ENCODE measurements at regions not wholly inside any gene's neighbourhood (a gene's known extent, or its start where the extent isn't known, plus 50 kb on each side); places are given as distances from the start of the nearest gene placed in this dataset.

DNA sequence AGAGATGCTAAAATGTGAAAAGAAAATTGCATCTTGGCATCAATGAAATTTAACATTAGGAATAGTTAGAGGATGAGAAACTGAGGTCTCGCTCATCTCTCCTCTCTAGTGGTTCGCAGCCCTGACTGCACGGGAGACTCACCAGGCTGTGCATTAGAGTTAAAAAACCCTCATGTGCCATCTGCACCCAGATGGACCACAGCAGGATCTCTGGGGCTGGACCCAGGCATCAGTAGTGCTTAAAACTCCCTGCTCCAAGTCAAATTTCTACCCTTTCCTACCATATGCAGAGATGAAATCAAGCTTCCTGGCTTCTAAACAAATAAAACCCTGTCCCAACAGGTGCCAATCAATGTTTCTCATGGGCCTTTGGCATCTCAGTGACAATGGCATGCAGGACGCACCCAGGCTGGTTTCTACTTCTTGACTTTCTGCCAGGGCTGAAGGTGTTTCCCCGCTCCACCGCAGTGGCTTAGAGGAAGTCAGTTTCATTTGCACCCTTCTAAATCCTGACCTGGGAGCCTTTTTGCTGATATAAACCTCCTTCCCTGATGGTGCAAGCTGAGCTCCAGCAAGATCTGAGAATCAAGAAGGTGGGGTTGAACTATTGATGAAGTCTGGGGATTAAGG is 132.6 kb downstream of the NSG2 start:
- H3K9ac ChIP-seq (replicated peaks; ENCODE audit: extremely low read depth, insufficient read depth, low read length), result no peak overlapping the region
- DNase-seq (ENCODE audit: low read depth, low spot score), result no peak
- intact Hi-C loops (cut with micrococcal nuclease) (no loop called here), dilution Hi-C loops (cut with MboI; ENCODE audit: extremely low pct_ligation_motif_present, low sequenced_read_pairs) (no loop called here)
- TF ChIP-seq MYC (IDR thresholded peaks at IDR 0.05; ENCODE audit: low read depth, low read length), result no peak
- H3K27me3 ChIP-seq (ENCODE audit: control insufficient read depth in 2 of 2, insufficient read depth in 2 of 2, low read length in 2 of 2), result no peaks in the 10 kb centered on the region
- no peak overlapping the region for H2AFZ ChIP-seq (ENCODE audit: low read depth, low read length)
- H3K27ac ChIP-seq (ENCODE audit: insufficient read depth, low read depth, low read length), result no peak overlapping the region
- no peaks in the 10 kb centered on the region for H4K20me1 ChIP-seq (replicated peaks; ENCODE audit: control insufficient read depth, extremely low read depth, insufficient read depth, low read length)
- H3K4me2 ChIP-seq (ENCODE audit: insufficient read depth, low read length), result no peak overlapping the region
- no peaks in the 10 kb centered on the region for H3K4me1 ChIP-seq (ENCODE audit: control insufficient read depth, extremely low read depth, insufficient read depth, low read length)
- no peaks in the 10 kb centered on the region for H3K9me3 ChIP-seq (replicated peaks; ENCODE audit: control insufficient read depth, insufficient read depth, low read length)
- CTCF ChIA-PET, result no interaction called here
- no peaks in the 10 kb centered on the region for H3K79me2 ChIP-seq (ENCODE audit: control insufficient read depth, insufficient read depth, low read length)
- POLR2A ChIA-PET, result no interaction called here
- no peak overlapping the region for H3K4me3 ChIP-seq (replicated peaks in 1 of 3; ENCODE audit: insufficient read depth in 1 of 3, low read depth in 1 of 3, low read length in 3 of 3)
- BruUV-seq (replicated peaks), result no TSS peak
- no peaks in the 10 kb centered on the region for H3K9me1 ChIP-seq (replicated peaks; ENCODE audit: control insufficient read depth, extremely low read depth, insufficient read depth, low read length)
- FAIRE-seq, result no peak
- H3K36me3 ChIP-seq (ENCODE audit: control insufficient read depth in 2 of 2, extremely low read depth in 1 of 2, insufficient read depth in 2 of 2, low read length in 2 of 2), result no peaks in the 10 kb centered on the region

DNA sequence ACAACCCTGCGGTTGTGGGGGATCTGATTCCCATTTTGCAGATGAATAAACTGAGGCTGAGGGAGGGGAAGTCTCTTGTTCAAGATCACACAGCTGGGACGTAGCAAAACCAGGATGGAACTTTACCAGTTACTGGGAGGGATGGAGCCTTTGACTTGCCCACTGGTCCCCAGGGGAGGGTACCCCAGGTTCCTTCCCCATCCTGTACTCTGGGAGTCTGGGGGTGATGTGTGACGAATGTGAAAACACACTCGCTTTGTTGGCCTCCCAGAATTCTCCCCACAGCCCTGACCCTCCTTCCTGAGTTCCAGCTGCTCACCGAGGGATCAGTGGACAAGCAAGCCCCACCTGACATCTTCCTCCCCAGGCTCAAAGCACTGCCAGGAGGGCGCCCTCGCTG is 135.1 kb downstream of the NSG2 start:
- Histone ChIP-seq H3K36me3 (ENCODE audit: control insufficient read depth in 2 of 2, extremely low read depth in 1 of 2, insufficient read depth in 2 of 2, low read length in 2 of 2) (no peaks in the 10 kb centered on the region), H3K9me3 (replicated peaks; ENCODE audit: control insufficient read depth, insufficient read depth, low read length) (no peaks in the 10 kb centered on the region), H3K9ac (replicated peaks; ENCODE audit: extremely low read depth, insufficient read depth, low read length) (no peak overlapping the region), H3K79me2 (ENCODE audit: control insufficient read depth, insufficient read depth, low read length) (no peaks in the 10 kb centered on the region), H3K4me1 (ENCODE audit: control insufficient read depth, extremely low read depth, insufficient read depth, low read length) (no peaks in the 10 kb centered on the region), H3K4me3 (replicated peaks in 1 of 3; ENCODE audit: insufficient read depth in 1 of 3, low read depth in 1 of 3, low read length in 3 of 3) (no peak overlapping the region), H4K20me1 (replicated peaks; ENCODE audit: control insufficient read depth, extremely low read depth, insufficient read depth, low read length) (no peaks in the 10 kb centered on the region), H2AFZ (ENCODE audit: low read depth, low read length) (no peak overlapping the region), H3K9me1 (replicated peaks; ENCODE audit: control insufficient read depth, extremely low read depth, insufficient read depth, low read length) (no peaks in the 10 kb centered on the region), H3K4me2 (ENCODE audit: insufficient read depth, low read length) (no peak overlapping the region), H3K27ac (ENCODE audit: insufficient read depth, low read depth, low read length) (no peak overlapping the region), H3K27me3 (ENCODE audit: control insufficient read depth in 2 of 2, insufficient read depth in 2 of 2, low read length in 2 of 2) (no peaks in the 10 kb centered on the region)
- BruUV-seq (replicated peaks), result no TSS peak
- dilution Hi-C loops (cut with MboI; ENCODE audit: extremely low pct_ligation_motif_present, low sequenced_read_pairs) (no loop called here), intact Hi-C loops (cut with micrococcal nuclease) (no loop called here)
- FAIRE-seq (no peak), DNase-seq (ENCODE audit: low read depth, low spot score) (no peak)
- TF ChIP-seq, protein P1, sequence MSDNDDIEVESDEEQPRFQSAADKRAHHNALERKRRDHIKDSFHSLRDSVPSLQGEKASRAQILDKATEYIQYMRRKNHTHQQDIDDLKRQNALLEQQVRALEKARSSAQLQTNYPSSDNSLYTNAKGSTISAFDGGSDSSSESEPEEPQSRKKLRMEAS (IDR thresholded peaks at IDR 0.05; ENCODE audit: insufficient read depth, insufficient read length), result no peak
- no peak for TF ChIP-seq POLR2AphosphoS5 (IDR thresholded peaks at IDR 0.05; ENCODE audit: insufficient read depth, low read depth, low read length)
- TF ChIP-seq POLR2A (IDR thresholded peaks at IDR 0.05; ENCODE audit: low read depth, low read length), result no peak
- no peak for TF ChIP-seq JUN (IDR thresholded peaks at IDR 0.05; ENCODE audit: borderline replicate concordance, insufficient read depth, insufficient read length, low read depth)
- CTCF ChIA-PET, result no interaction called here
- POLR2A ChIA-PET, result no interaction called here
